Fibroblast of lung (primary cell): ENCODE measurements at regions not wholly inside any gene's neighbourhood (a gene's known extent, or its start where the extent isn't known, plus 50 kb on each side); places are given as distances from the start of the nearest gene placed in this dataset.

Source experiments
- DNase-seq, 2 donors: peaks; one replicate each; pipeline versions ENCODE4 v3.0.0 to v3.0.0-alpha.2; 2010; ENCODE audit warnings: low read depth in 2 of 2
- H2AFZ ChIP-seq: 2 replicates; pipeline ENCODE4 v1.5.1; 2012; ENCODE audit warnings: low read length, control low read depth, inconsistent platforms
- H3K27ac ChIP-seq: 2 replicates; pipeline ENCODE4 v1.5.1; 2011; ENCODE audit warnings: low read length, control low read depth; ENCODE audit not compliant: insufficient read depth
- H3K27me3 ChIP-seq: 2 replicates; pipeline ENCODE4 v1.5.1; 2011; ENCODE audit warnings: mild to moderate bottlenecking, low read length; ENCODE audit not compliant: control insufficient read depth, insufficient read depth
- H3K36me3 ChIP-seq: 2 replicates; pipeline ENCODE4 v1.5.1; 2011; ENCODE audit warnings: low read length; ENCODE audit not compliant: control insufficient read depth, insufficient read depth
- H3K4me1 ChIP-seq: 2 replicates; pipeline ENCODE4 v1.5.1; 2011; ENCODE audit warnings: low read length; ENCODE audit not compliant: control insufficient read depth, insufficient read depth; ENCODE audit errors: extremely low read depth
- H3K4me2 ChIP-seq: 2 replicates; pipeline ENCODE4 v1.5.1; 2011; ENCODE audit warnings: low read length, control low read depth; ENCODE audit not compliant: insufficient read depth; ENCODE audit errors: extremely low read depth
- H3K4me3 ChIP-seq, 4 experiments: fragments of 200-600 bp in 1 of 4; sonication (generic) in 1 of 4; replicated peaks in 1 of 4; 2 replicates each; pipeline ENCODE4 v1.5.1; 2011 to 2016; ENCODE audit warnings: low read length in 4 of 4, low read depth in 3 of 4, mild to moderate bottlenecking in 3 of 4, control low read depth in 2 of 4, inconsistent platforms in 1 of 4, mixed read lengths in 1 of 4; ENCODE audit not compliant: insufficient read depth in 1 of 4; ENCODE audit errors: control extremely low read depth in 1 of 4
- H3K79me2 ChIP-seq: 2 replicates; pipeline ENCODE4 v1.5.1; 2012; ENCODE audit warnings: mild to moderate bottlenecking, low read length, inconsistent platforms; ENCODE audit not compliant: control insufficient read depth, insufficient read depth
- H3K9ac ChIP-seq: 2 replicates; pipeline ENCODE4 v1.5.1; 2011; ENCODE audit warnings: mild to moderate bottlenecking, low read length, control low read depth; ENCODE audit not compliant: insufficient read depth
- H3K9me3 ChIP-seq: 2 replicates; pipeline ENCODE4 v1.5.1; 2012; ENCODE audit warnings: low read depth, low read length; ENCODE audit not compliant: control insufficient read depth, insufficient read depth
- H4K20me1 ChIP-seq: 2 replicates; pipeline ENCODE4 v1.5.1; 2011; ENCODE audit warnings: low read length; ENCODE audit not compliant: control insufficient read depth, insufficient read depth; ENCODE audit errors: extremely low read depth
- CTCF ChIP-seq, 2 donors: IDR thresholded peaks in 1 of 2; conservative IDR thresholded peaks in 1 of 2; 1 replicate in 1 of 2; 2 replicates in 1 of 2; pipeline ENCODE4 v1.5.1; 2011 to 2012; ENCODE audit warnings: low read length in 2 of 2, control low read depth in 1 of 2, inconsistent platforms in 1 of 2, low read depth in 1 of 2, mild to moderate bottlenecking in 1 of 2
- EZH2 ChIP-seq: IDR thresholded peaks from 2 replicates; pipeline ENCODE4 v1.5.1; 2012; ENCODE audit warnings: low read length, control low read depth, mild to moderate bottlenecking; ENCODE audit errors: missing control alignments

DNA sequence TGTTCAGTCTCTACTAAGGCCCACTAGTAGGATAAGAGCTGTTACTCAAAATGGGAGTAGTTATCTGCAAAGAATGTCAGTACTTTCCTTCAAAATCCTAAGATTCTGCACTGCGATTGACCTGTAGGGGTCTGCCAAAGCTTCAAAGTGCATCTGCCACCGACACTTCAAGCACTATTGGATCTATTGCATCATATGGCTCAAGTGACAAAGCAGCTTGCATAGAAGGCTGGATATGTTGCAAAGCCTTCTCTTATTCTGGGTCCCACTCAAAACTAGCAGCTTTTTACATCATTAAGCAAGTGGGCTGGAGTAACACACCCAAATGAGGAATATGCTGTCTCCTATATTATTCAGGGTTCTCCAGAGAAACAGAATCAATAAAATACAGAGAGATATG is 115.4 kb upstream of the EMCN start:
- TF ChIP-seq CTCF (conservative IDR thresholded peaks at IDR 0.05 in 1 of 2, IDR thresholded peaks at IDR 0.05 in 1 of 2; ENCODE audit: low read depth in 1 of 2, low read length in 2 of 2) (no peak), EZH2 (no peak)
- H3K4me3 ChIP-seq: no peak overlapping the region
- H3K9me3 ChIP-seq: no peaks in the 10 kb centered on the region
- H3K27ac ChIP-seq: no peak overlapping the region
- no peaks in the 10 kb centered on the region for H3K36me3 ChIP-seq
- no peaks in the 10 kb centered on the region for H3K79me2 ChIP-seq
- no peaks in the 10 kb centered on the region for H3K4me1 ChIP-seq
- H3K9ac ChIP-seq: no peak overlapping the region
- DNase-seq: no peak
- H3K4me2 ChIP-seq: no peak overlapping the region
- no peaks in the 10 kb centered on the region for H3K27me3 ChIP-seq
- no peaks in the 10 kb centered on the region for H4K20me1 ChIP-seq
- no peak overlapping the region for H2AFZ ChIP-seq

DNA sequence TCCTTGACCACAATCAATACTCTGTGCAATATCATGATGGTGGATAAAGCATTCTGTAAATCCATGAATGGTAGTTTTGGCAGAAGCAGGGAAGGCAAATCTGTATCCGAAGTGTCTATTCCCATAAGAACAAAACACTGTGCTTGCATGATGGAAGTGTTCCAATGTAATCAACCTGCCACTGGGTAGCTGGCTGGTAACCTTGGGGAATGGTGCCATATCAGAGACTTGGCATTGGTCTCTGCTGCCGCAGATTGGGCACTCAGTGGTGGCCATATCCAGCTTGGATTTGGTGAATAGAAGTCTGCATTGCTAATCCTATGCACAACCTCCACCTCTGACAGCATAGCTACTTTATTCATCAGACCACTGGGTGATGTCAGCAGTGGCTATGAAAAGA is 114.3 kb upstream of the EMCN start:
- H3K4me1 ChIP-seq: no peaks in the 10 kb centered on the region
- no peaks in the 10 kb centered on the region for H3K36me3 ChIP-seq
- H3K9me3 ChIP-seq: no peaks in the 10 kb centered on the region
- H3K27ac ChIP-seq: no peak overlapping the region
- DNase-seq: no peak
- H4K20me1 ChIP-seq: no peaks in the 10 kb centered on the region
- H2AFZ ChIP-seq: no peak overlapping the region
- no peaks in the 10 kb centered on the region for H3K79me2 ChIP-seq
- TF ChIP-seq CTCF (conservative IDR thresholded peaks at IDR 0.05 in 1 of 2, IDR thresholded peaks at IDR 0.05 in 1 of 2; ENCODE audit: low read depth in 1 of 2, low read length in 2 of 2) (no peak), EZH2 (no peak)
- H3K9ac ChIP-seq: no peak overlapping the region
- no peak overlapping the region for H3K4me3 ChIP-seq
- H3K27me3 ChIP-seq: no peaks in the 10 kb centered on the region
- no peak overlapping the region for H3K4me2 ChIP-seq

- H3K9me3 ChIP-seq: no peaks in the 10 kb centered on the region
- H3K27me3 ChIP-seq: no peaks in the 10 kb centered on the region
- no peak overlapping the region for H3K9ac ChIP-seq
- H3K36me3 ChIP-seq: no peaks in the 10 kb centered on the region
- H3K4me1 ChIP-seq: no peaks in the 10 kb centered on the region
- H3K27ac ChIP-seq: no peak overlapping the region
- H4K20me1 ChIP-seq: no peaks in the 10 kb centered on the region
- H2AFZ ChIP-seq: no peak overlapping the region
- H3K79me2 ChIP-seq: no peaks in the 10 kb centered on the region
- DNase-seq: no peak
- no peak overlapping the region for H3K4me3 ChIP-seq
- H3K4me2 ChIP-seq: no peak overlapping the region
- no peak for TF ChIP-seq EZH2
- no peak for TF ChIP-seq CTCF (conservative IDR thresholded peaks at IDR 0.05 in 1 of 2, IDR thresholded peaks at IDR 0.05 in 1 of 2; ENCODE audit: low read depth in 1 of 2, low read length in 2 of 2)
Measured at GRCh38 chr4:100631281-100631968, 113.6 kb upstream of the EMCN start.
